HCEC 1CT (cell line): ENCODE measurements at regions not wholly inside any gene's neighbourhood (a gene's known extent, or its start where the extent isn't known, plus 50 kb on each side); places are given as distances from the start of the nearest gene placed in this dataset.
A peak's percentile ranks its signal among the peaks of the same experiment; 100 is the strongest.
"Not testable (repeated sequence)": the region's sequence is repeated elsewhere in the genome, so short reads cannot be mapped to it uniquely, and the experiment has no call there.

Source experiments
- DNase-seq: peaks from one replicate; pipeline ENCODE4 v3.0.0-alpha.2; 2017

GRCh38 chr13:64617231-64617630 is 2612.9 kb downstream of the PCDH9 start:
- no peak for DNase-seq

- no peak for DNase-seq
Measured at GRCh38 chr13:64591971-64592370, 2638.2 kb downstream of the PCDH9 start.

GRCh38 chr13:64579331-64579730 is 2650.8 kb downstream of the PCDH9 start:
- no peak for DNase-seq

GRCh38 chr13:64568748-64569147 is 2661.4 kb downstream of the PCDH9 start:
- DNase-seq: no peak

- not testable (repeated sequence) for DNase-seq
Measured at GRCh38 chr13:64558031-64558430, 2672.1 kb downstream of the PCDH9 start.

- no peak for DNase-seq
Measured at GRCh38 chr13:64556376-64556775, 2673.8 kb downstream of the PCDH9 start.

- peak; percentile 2 for DNase-seq
Measured at GRCh38 chr13:64553411-64554129, 2676.6 kb downstream of the PCDH9 start.

GRCh38 chr13:64551755-64552154 is 2678.4 kb downstream of the PCDH9 start:
- DNase-seq: peak; percentile 3

GRCh38 chr13:64546371-64546770 is 2683.8 kb downstream of the PCDH9 start:
- no peak for DNase-seq

GRCh38 chr13:64540976-64541375 is 2689.2 kb downstream of the PCDH9 start:
- DNase-seq: no peak

- DNase-seq: no peak
Measured at GRCh38 chr13:64540468-64540867, 2689.7 kb downstream of the PCDH9 start.

GRCh38 chr13:64538711-64539110 is 2691.4 kb downstream of the PCDH9 start:
- DNase-seq: no peak

- no peak for DNase-seq
Measured at GRCh38 chr13:64534302-64534701, 2695.8 kb downstream of the PCDH9 start.

- no peak for DNase-seq
Measured at GRCh38 chr13:64531400-64531799, 2698.7 kb downstream of the PCDH9 start.

GRCh38 chr13:64529874-64530485 is 2700.2 kb downstream of the PCDH9 start:
- DNase-seq: no peak

GRCh38 chr13:64528838-64529237 is 2701.3 kb downstream of the PCDH9 start:
- no peak for DNase-seq

GRCh38 chr13:64527561-64527960 is 2702.6 kb downstream of the PCDH9 start:
- DNase-seq: no peak

- DNase-seq: no peak
Measured at GRCh38 chr13:64525687-64526086, 2704.4 kb downstream of the PCDH9 start.

GRCh38 chr13:64510747-64511146 is 2719.4 kb downstream of the PCDH9 start:
- no peak for DNase-seq

- no peak for DNase-seq
Measured at GRCh38 chr13:64506246-64506645, 2723.9 kb downstream of the PCDH9 start.

GRCh38 chr13:64505336-64505910 is 2724.7 kb downstream of the PCDH9 start:
- DNase-seq: no peak

- no peak for DNase-seq
Measured at GRCh38 chr13:64488731-64489130, 2741.4 kb downstream of the PCDH9 start.

- DNase-seq: no peak
Measured at GRCh38 chr13:64482373-64482772, 2747.8 kb downstream of the PCDH9 start.

GRCh38 chr13:64480672-64481071 is 2749.5 kb downstream of the PCDH9 start:
- no peak for DNase-seq
